HG02885 (cell line): ENCODE measurements at regions not wholly inside any gene's neighbourhood (a gene's known extent, or its start where the extent isn't known, plus 50 kb on each side); places are given as distances from the start of the nearest gene placed in this dataset.
"Not testable (repeated sequence)": the region's sequence is repeated elsewhere in the genome, so short reads cannot be mapped to it uniquely, and the experiment has no call there.

ENCODE experiments used
- ATAC-seq: cut with Tn5 transposase; IDR thresholded peaks from one replicate; pipeline ENCODE4 v1.9.1; 2021; ENCODE audit warnings: mild to moderate bottlenecking; ENCODE audit not compliant: unreplicated experiment, poor library complexity

GRCh38 chr14:81738946-81739659, 205.4 kb upstream of the SEL1L start:
- ATAC-seq: no peak

- no peak for ATAC-seq
Measured at GRCh38 chr14:81743605-81744004, 210.0 kb upstream of the SEL1L start.

DNA sequence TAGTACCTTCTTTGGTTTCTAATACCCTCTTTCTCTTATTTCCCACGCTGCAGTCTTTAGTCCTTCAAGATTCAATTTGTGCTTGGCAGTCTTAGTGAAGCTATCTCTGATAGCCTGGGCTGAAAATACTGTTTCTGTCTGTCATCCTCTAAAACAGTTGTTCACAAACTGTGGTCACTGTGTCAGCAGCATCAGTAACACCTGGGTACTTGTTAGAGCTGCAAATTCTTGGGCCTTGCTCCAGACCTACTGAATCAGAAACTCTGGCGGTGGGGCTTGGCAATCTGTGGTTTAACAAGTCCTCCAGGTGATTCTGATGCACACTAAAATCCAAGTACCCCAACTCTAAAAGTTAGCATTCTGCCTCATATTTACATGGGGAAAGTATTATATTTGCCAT, 217.5 kb upstream of the SEL1L start:
- ATAC-seq: no peak

GRCh38 chr14:81759541-81759940, 225.9 kb upstream of the SEL1L start:
- ATAC-seq: no peak

GRCh38 chr14:81765651-81766275, 232.1 kb upstream of the SEL1L start:
- no peak for ATAC-seq

GRCh38 chr14:81766321-81766915, 232.8 kb upstream of the SEL1L start:
- ATAC-seq: no peak

- ATAC-seq: no peak
Measured at GRCh38 chr14:81767266-81767995, 233.8 kb upstream of the SEL1L start.

DNA sequence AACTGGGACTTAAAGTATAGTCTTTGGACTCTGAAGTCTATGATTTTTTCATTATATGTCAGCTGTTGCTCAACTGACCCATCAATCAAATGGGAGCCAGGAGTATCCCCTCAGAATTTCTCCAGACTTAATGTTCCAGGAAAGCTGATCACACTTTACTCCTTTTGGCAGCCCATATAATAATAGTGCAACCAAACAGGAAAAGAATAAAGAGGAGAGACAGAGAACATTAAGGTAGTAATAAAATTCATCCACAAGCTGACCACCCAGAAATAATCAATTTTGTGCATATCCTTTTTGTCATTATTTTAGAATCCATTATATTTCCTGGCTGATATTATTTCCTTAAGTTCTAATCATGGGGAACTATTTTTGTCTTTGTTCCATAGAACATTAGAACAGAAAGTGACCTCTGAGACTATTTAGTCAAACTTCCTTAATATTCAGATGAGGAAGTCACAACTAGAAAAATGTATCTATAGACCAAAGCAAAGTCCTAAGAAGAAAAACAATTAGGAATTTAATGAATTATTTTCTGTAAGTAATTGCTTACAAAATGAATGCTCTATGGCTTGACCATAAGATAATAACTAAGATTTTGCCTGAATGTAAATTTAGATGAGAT, 238.1 kb upstream of the SEL1L start:
- no peak for ATAC-seq

DNA sequence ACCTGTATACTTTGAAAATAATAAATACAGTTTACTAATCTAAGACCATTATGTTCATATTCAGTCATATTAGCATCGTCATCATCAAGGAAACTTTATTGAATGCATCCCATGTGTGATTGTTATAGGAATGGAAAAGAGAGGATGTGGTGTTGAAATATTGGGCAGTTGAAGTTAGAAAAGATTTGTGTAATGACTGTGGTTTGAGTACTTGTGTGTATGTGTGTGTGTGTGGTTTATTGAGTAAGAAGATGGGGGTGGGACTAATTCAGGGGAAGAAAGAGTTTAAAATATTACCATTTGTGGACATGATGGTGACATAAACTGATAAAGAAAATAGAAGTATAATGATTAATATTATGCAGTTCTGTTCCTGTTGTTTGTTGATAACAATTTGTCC, 238.7 kb upstream of the SEL1L start:
- no peak for ATAC-seq

GRCh38 chr14:81776531-81776930, 242.9 kb upstream of the SEL1L start:
- ATAC-seq: no peak

DNA sequence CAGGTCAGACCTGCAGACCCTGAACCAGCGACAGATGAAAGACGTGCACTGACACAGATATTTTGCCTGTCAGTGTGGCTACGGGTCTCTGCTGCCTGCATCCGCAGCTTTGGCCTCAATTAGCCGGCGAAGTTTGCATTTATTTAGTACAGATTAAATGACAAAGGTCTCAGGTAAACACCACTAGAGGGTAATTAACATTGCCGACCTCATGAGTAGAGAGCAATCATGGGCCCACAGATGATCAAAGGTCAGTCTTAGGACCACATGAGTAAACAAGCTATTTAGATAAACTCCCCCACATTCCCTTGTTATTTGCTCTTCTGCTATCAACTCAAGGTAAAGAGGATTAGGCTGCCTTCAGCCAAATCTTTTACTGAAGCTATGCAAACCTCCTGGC, 248.1 kb upstream of the SEL1L start:
- not testable (repeated sequence) for ATAC-seq

GRCh38 chr14:81784084-81784483, 250.4 kb upstream of the SEL1L start:
- no peak for ATAC-seq

GRCh38 chr14:81797315-81797714, 263.7 kb upstream of the SEL1L start:
- ATAC-seq: no peak

DNA sequence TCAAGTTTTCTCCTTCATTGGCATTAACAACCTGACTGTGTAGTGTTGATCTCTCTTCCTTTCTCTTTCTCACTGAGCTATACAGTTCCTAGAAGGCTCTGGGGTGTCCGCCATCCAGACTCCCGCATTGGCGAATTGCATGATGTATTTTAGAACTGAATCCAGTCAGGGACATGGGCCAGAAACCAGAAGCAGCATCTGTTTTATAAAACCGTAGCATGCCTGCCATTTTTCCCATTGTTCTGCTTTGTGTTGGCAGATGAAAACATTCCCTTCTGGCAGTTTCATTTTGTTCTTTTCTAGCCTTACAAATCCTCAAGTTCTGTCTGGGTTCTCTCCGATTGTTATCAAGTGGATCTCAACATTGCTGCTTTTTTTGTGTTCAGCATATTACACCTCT, 268.3 kb upstream of the SEL1L start:
- ATAC-seq: no peak

GRCh38 chr14:81802341-81802740, 268.7 kb upstream of the SEL1L start:
- no peak for ATAC-seq

GRCh38 chr14:81805785-81806184, 272.1 kb upstream of the SEL1L start:
- no peak for ATAC-seq

GRCh38 chr14:81811705-81812269, 278.1 kb upstream of the SEL1L start:
- no peak for ATAC-seq

DNA sequence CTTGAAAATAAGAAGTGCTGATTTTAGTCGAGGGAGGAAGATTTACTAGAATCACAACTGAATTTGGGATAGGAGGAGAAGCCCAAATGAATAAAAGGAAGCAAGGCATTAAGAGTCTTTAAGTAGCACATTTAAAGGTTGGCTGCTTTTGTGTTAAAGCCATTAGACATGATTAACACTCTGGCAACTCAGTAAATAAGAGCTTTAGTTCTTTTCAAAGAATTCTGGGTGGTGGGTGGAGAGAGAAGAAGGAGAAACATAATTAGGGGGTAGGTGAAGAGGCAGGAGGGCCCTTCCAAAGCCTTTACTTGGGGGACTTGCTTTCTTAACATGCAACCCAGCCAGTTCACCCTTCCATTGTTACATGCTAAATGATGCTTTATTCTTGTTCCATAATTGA, 284.6 kb upstream of the SEL1L start:
- ATAC-seq: no peak

DNA sequence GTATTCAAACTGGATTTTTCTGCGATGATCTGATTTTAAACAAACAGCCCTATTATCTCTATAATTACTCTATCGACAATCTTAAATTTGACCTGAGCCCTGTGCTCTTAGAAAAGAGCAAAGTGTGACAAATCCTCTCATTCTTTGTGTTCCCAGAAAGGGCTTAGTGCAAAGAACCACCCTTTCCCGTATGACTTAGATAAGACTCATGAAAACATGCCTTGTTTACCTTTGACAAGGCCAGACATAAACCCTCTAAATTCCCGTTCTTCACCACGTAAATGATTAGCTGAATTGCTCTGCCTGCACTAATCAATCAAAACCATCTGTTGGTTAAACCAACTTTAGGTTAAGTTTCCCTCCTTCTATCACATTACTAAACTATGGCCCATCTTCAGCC, 285.7 kb upstream of the SEL1L start:
- no peak for ATAC-seq

DNA sequence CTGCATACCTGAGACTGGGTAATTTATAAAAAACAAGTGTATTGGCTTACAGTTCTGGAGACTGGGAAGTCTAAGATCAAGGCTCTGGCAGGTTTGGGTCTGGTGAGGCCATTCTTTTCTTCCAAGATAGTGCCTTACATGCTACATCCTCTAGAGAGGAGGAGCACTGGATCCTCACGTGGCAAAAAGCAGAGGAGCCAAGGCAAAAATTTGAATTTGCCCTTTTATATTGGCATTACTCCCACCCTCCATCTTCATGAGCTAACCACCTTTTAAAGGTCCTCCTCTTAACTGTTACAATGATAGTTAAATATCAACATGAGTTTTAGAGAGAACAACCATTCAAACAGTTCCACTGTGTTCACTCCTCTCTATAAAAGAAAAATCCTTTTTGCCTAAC, 286.3 kb upstream of the SEL1L start:
- ATAC-seq: no peak
